IMR-90 (cell line): ENCODE measurements at regions not wholly inside any gene's neighbourhood (a gene's known extent, or its start where the extent isn't known, plus 50 kb on each side); places are given as distances from the start of the nearest gene placed in this dataset.

Experiments
- BHLHE40 ChIP-seq: fragments of 150-350 bp; IDR thresholded peaks from 2 replicates; pipeline ENCODE4 v1.6.1; 2016; ENCODE audit warnings: mild to moderate bottlenecking, low read depth, low read length
- CEBPB ChIP-seq: IDR thresholded peaks from 2 replicates; pipeline ENCODE4 v1.6.1; 2012; ENCODE audit warnings: low read depth, low read length, improper control_type of control experiment
- CHD1 ChIP-seq: IDR thresholded peaks from 2 replicates; pipeline ENCODE4 v1.6.1; 2012; ENCODE audit warnings: low read depth, low read length, improper control_type of control experiment
- FOS ChIP-seq: fragments of 150-350 bp; IDR thresholded peaks from 2 replicates; pipeline ENCODE4 v1.6.1; 2016; ENCODE audit warnings: low read depth, low read length
- MAFK ChIP-seq: IDR thresholded peaks from 2 replicates; pipeline ENCODE4 v1.6.1; 2012; ENCODE audit warnings: low read depth, low read length, improper control_type of control experiment
- MAZ ChIP-seq: IDR thresholded peaks from 2 replicates; pipeline ENCODE4 v1.6.1; 2012; ENCODE audit warnings: low read depth, mild to moderate bottlenecking, low read length, improper control_type of control experiment, moderate library complexity, borderline replicate concordance
- MXI1 ChIP-seq: IDR thresholded peaks from 2 replicates; pipeline ENCODE4 v1.6.1; 2012; ENCODE audit warnings: low read depth, mild to moderate bottlenecking, low read length, moderate library complexity, borderline replicate concordance
- POLR2A ChIP-seq: IDR thresholded peaks from 2 replicates; pipeline ENCODE4 v1.6.1; 2012; ENCODE audit warnings: mild to moderate bottlenecking, low read depth, low read length
- RAD21 ChIP-seq: IDR thresholded peaks from 2 replicates; pipeline ENCODE4 v1.6.1; 2012; ENCODE audit warnings: low read length, improper control_type of control experiment
- RCOR1 ChIP-seq: IDR thresholded peaks from 2 replicates; pipeline ENCODE4 v1.6.1; 2012; ENCODE audit warnings: mild to moderate bottlenecking, low read length, improper control_type of control experiment; ENCODE audit not compliant: insufficient replicate concordance
- RFX5 ChIP-seq: IDR thresholded peaks from 2 replicates; pipeline ENCODE4 v1.8.0; 2012; ENCODE audit warnings: low read depth, mild to moderate bottlenecking, low read length, moderate library complexity
- TF ChIP-seq, protein P1 (sequence below): conservative IDR thresholded peaks from 2 replicates; pipeline ENCODE4 v1.5.1; 2012; ENCODE audit warnings: mild to moderate bottlenecking, low read depth, low read length, improper control_type of control experiment
- TF ChIP-seq, protein P2 (sequence below): fragments of 150-350 bp; IDR thresholded peaks from 2 replicates; pipeline ENCODE4 v1.6.1; 2016; ENCODE audit warnings: low read depth, mild to moderate bottlenecking, low read length, moderate library complexity, borderline replicate concordance
- TF ChIP-seq, protein P3 (sequence below): fragments of 150-350 bp; IDR thresholded peaks from 2 replicates; pipeline ENCODE4 v1.6.1; 2017; ENCODE audit warnings: mild to moderate bottlenecking, antibody characterized with exemption, low read length, low read depth

DNA sequence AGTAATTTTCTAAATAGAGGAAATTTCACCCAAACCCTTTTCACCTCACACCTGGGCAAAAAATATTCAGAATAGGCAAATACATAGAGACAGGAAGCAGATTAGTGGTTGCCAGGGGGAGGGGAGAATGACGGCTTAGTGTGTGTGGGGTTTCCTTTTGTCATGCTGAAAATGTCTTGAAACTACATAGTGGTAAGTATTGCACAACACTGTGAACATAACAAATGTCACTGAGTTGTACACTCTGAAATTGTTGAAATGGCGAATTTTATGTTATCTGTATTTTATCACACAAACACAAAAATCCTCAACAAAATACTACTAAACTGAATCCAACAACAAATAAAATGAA, 60.7 kb upstream of the PLAC1 start:
- TF ChIP-seq, protein P1, sequence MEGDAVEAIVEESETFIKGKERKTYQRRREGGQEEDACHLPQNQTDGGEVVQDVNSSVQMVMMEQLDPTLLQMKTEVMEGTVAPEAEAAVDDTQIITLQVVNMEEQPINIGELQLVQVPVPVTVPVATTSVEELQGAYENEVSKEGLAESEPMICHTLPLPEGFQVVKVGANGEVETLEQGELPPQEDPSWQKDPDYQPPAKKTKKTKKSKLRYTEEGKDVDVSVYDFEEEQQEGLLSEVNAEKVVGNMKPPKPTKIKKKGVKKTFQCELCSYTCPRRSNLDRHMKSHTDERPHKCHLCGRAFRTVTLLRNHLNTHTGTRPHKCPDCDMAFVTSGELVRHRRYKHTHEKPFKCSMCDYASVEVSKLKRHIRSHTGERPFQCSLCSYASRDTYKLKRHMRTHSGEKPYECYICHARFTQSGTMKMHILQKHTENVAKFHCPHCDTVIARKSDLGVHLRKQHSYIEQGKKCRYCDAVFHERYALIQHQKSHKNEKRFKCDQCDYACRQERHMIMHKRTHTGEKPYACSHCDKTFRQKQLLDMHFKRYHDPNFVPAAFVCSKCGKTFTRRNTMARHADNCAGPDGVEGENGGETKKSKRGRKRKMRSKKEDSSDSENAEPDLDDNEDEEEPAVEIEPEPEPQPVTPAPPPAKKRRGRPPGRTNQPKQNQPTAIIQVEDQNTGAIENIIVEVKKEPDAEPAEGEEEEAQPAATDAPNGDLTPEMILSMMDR: no peak
- TF ChIP-seq RCOR1 (no peak), POLR2A (no peak), CHD1 (no peak), CEBPB (peak; percentile 93), RAD21 (no peak), MAZ (no peak), MAFK (no peak), FOS (no peak), MXI1 (no peak), RFX5 (no peak), BHLHE40 (no peak)
- TF ChIP-seq, protein P2, sequence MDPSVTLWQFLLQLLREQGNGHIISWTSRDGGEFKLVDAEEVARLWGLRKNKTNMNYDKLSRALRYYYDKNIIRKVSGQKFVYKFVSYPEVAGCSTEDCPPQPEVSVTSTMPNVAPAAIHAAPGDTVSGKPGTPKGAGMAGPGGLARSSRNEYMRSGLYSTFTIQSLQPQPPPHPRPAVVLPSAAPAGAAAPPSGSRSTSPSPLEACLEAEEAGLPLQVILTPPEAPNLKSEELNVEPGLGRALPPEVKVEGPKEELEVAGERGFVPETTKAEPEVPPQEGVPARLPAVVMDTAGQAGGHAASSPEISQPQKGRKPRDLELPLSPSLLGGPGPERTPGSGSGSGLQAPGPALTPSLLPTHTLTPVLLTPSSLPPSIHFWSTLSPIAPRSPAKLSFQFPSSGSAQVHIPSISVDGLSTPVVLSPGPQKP: no peak
- TF ChIP-seq, protein P3, sequence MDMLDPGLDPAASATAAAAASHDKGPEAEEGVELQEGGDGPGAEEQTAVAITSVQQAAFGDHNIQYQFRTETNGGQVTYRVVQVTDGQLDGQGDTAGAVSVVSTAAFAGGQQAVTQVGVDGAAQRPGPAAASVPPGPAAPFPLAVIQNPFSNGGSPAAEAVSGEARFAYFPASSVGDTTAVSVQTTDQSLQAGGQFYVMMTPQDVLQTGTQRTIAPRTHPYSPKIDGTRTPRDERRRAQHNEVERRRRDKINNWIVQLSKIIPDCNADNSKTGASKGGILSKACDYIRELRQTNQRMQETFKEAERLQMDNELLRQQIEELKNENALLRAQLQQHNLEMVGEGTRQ: no peak
